22Rv1 (cell line): ENCODE measurements at regions not wholly inside any gene's neighbourhood (a gene's known extent, or its start where the extent isn't known, plus 50 kb on each side); places are given as distances from the start of the nearest gene placed in this dataset.

Experiments
- CTCF ChIP-seq: fragments of 450-650 bp; IDR thresholded peaks from 2 replicates; pipeline ENCODE4 v1.5.1; 2017; ENCODE audit warnings: mild to moderate bottlenecking
- ZFX ChIP-seq: fragments of 450-650 bp; IDR thresholded peaks from 2 replicates; pipeline ENCODE4 v1.6.1; 2017; ENCODE audit warnings: antibody characterized with exemption, borderline replicate concordance

GRCh38 chr13:88085036-88085435 is 413.9 kb downstream of the SLITRK5 start:
- TF ChIP-seq CTCF (no peak), ZFX (no peak)
